ENCODE measurements at regions not wholly inside any gene's neighbourhood (a gene's known extent, or its start where the extent isn't known, plus 50 kb on each side); places are given as distances from the start of the nearest gene placed in this dataset.

GRCh38 chr22:26732284-26732683 lies 74.9 kb downstream of the MIAT start:
- DNase-seq, result no peak

- no peak for DNase-seq
Measured at GRCh38 chr22:26734339-26735018, 77.1 kb downstream of the MIAT start.

GRCh38 chr22:26735019-26735409 lies 77.6 kb downstream of the MIAT start:
- no peak for DNase-seq

- no peak for DNase-seq
Measured at GRCh38 chr22:26737262-26737661, 79.9 kb downstream of the MIAT start.

GRCh38 chr22:26740253-26740652 lies 82.9 kb downstream of the MIAT start:
- DNase-seq, result no peak

GRCh38 chr22:26743149-26743548 lies 85.8 kb downstream of the MIAT start:
- DNase-seq, result no peak

GRCh38 chr22:26744892-26745808 lies 87.8 kb downstream of the MIAT start:
- DNase-seq, result no peak

- no peak for DNase-seq
Measured at GRCh38 chr22:26746311-26746710, 88.9 kb downstream of the MIAT start.

- DNase-seq, result no peak
Measured at GRCh38 chr22:26748845-26749244, 91.5 kb downstream of the MIAT start.

GRCh38 chr22:26751217-26751616 lies 93.8 kb downstream of the MIAT start:
- DNase-seq, result no peak

GRCh38 chr22:26753125-26753862 lies 95.9 kb downstream of the MIAT start:
- no peak for DNase-seq

GRCh38 chr22:26756675-26757293 lies 99.4 kb downstream of the MIAT start:
- DNase-seq, result peak; percentile 50

GRCh38 chr22:26757496-26757895 lies 100.1 kb downstream of the MIAT start:
- no peak for DNase-seq

- no peak for DNase-seq
Measured at GRCh38 chr22:26762503-26763472, 105.4 kb downstream of the MIAT start.

GRCh38 chr22:26763633-26764361 lies 106.4 kb downstream of the MIAT start:
- DNase-seq, result peak; percentile 43

- no peak for DNase-seq
Measured at GRCh38 chr22:26766510-26767350, 109.3 kb downstream of the MIAT start.

GRCh38 chr22:26767351-26768155 lies 110.2 kb downstream of the MIAT start:
- no peak for DNase-seq

GRCh38 chr22:26768156-26768515 lies 110.7 kb downstream of the MIAT start:
- DNase-seq, result no peak

- no peak for DNase-seq
Measured at GRCh38 chr22:26768952-26769351, 111.6 kb downstream of the MIAT start.

Data from hindlimb muscle (tissue), 1 donor.